ENCODE measurements at regions not wholly inside any gene's neighbourhood (a gene's known extent, or its start where the extent isn't known, plus 50 kb on each side); places are given as distances from the start of the nearest gene placed in this dataset.
A peak's percentile ranks its signal among the peaks of the same experiment; 100 is the strongest.

DNA sequence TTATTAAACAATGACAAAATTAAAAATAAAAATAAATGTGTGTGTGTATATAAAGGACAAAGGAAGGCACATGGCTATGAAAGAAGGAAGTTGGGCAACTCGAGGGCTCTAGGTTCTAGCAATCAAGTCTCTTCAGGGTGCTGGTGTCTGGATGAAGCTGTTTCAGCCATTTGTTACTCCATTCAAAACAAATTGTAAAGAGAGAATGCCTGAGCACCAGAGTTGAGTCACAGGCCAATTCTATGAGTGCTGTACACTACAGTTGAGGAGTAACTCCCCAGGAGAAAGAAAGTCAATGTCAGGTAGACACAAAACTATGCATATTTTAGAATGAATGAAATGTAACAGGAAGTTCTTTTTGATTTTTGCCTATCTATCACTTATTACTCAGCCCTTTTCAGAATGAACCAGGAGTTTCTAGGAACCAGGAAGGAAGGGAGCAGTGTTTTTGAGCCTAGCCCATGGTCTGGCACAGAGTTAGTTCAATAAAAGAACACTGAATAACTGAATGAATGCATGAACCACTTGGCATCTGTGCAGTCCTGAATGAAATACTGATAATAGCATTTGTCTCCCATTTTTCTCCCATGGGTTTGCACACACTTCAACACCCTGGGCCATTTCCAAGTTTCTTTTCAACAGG, 151.7 kb upstream of the CPEB2 start:
- peaks cover 12% of the 10 kb centered on the region for H3K4me1 ChIP-seq (ENCODE audit: control insufficient read depth, insufficient read depth, low read length)
- no peak overlapping the region for H3K9ac ChIP-seq (ENCODE audit: low read length)
- no peaks in the 10 kb centered on the region for H3K9me3 ChIP-seq (ENCODE audit: control insufficient read depth, low read length)
- DNase-seq (ENCODE audit: low read depth), result no peak
- H3K27me3 ChIP-seq (replicated peaks; ENCODE audit: control insufficient read depth, insufficient read depth, low read length), result no peaks in the 10 kb centered on the region
- H3K36me3 ChIP-seq (ENCODE audit: control insufficient read depth, insufficient read depth, low read length, severe bottlenecking), result no peaks in the 10 kb centered on the region
- no peak overlapping the region for H3K4me3 ChIP-seq (ENCODE audit: low read length)

DNA sequence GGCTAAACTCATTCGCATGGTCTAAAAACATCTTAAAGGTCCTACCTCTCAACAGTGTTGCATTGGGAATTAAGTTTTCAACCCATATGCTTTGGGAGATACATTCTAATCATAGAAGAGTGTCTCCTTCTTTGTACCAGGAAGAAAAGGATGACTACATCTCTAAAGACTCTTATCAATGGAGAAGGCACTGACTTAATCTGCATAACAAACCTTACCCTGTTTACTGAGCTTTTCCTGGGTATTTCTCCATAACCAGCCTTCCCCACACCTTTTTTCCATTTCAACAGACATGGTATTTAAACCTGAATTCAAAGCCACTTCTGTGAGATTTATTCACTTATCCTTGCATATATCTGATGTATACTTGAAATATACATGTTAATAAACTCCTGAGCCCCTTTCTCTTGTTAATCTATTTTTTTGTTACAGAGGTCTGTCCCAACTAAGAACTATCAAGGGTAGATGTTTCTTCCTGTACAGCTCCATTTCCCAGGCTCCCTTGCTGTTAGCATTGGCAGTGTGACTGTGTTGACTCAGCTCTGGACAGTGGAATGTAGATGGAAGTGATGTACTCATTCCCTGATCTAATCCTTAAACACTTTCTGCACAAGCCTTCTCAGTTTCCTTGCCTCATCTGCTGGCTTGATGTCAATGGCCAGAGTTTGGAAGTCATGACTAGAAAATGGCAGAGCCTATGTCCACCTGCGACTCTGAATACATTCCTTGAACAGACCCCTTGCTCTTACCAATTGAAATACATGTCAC, 148.9 kb upstream of the CPEB2 start:
- H3K4me3 ChIP-seq (ENCODE audit: low read length), result no peak overlapping the region
- H3K4me1 ChIP-seq (ENCODE audit: control insufficient read depth, insufficient read depth, low read length), result peaks cover 33% of the 10 kb centered on the region
- no peaks in the 10 kb centered on the region for H3K27me3 ChIP-seq (replicated peaks; ENCODE audit: control insufficient read depth, insufficient read depth, low read length)
- no peak overlapping the region for H3K9ac ChIP-seq (ENCODE audit: low read length)
- peak; percentile 82 for DNase-seq (ENCODE audit: low read depth)
- no peaks in the 10 kb centered on the region for H3K36me3 ChIP-seq (ENCODE audit: control insufficient read depth, insufficient read depth, low read length, severe bottlenecking)
- H3K9me3 ChIP-seq (ENCODE audit: control insufficient read depth, low read length), result no peaks in the 10 kb centered on the region

GRCh38 chr4:14855719-14856061, 146.6 kb upstream of the CPEB2 start:
- Histone ChIP-seq H3K4me1 (ENCODE audit: control insufficient read depth, insufficient read depth, low read length) (peaks cover 35% of the 10 kb centered on the region), H3K9ac (ENCODE audit: low read length) (no peak overlapping the region), H3K27me3 (replicated peaks; ENCODE audit: control insufficient read depth, insufficient read depth, low read length) (no peaks in the 10 kb centered on the region), H3K9me3 (ENCODE audit: control insufficient read depth, low read length) (no peaks in the 10 kb centered on the region), H3K4me3 (ENCODE audit: low read length) (peak overlapping the region; percentile 4), H3K36me3 (ENCODE audit: control insufficient read depth, insufficient read depth, low read length, severe bottlenecking) (no peaks in the 10 kb centered on the region)
- DNase-seq (ENCODE audit: low read depth), result no peak

DNA sequence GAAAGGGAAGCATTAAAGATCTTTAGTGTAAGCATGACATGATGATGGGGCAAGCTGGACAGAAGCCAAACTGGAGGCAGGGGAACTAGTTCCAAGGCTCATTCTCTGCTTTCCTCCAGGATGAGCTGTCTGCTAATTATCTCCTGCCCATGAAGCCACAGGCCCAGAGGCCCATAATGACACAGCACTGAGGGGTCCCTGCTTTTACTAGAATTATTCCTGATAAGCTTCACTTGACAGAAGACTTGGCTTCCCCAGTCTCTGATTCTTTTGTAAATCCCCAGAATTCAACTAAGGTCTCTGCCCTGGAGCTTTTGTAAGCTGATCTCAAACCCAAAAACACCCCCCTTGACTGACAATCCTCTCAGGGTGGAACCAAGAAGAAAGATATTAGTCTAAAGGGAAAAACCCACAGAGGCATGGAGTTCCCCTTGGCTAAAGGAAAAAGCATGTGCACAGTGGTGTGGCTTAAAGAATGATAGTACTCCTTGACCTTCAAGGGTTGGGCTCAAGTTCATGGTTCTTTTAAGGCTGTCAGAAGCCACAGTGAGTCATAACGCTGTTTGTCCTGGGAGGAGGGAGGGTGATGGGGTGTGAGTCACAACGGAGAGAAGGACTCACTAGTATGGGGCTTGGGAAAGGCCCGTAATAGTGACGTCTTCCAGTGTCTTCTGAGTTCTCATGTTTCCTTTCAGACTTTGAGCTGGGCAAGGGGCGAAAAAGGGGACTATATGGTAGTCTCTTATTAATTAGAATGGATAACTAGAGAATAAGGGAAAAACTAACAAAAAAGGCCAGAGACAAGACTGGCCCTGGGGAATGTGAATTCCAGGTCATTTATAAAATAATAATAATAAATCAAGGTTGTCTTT, 146.0 kb upstream of the CPEB2 start:
- Histone ChIP-seq H3K9me3 (ENCODE audit: control insufficient read depth, low read length) (no peaks in the 10 kb centered on the region), H3K4me3 (ENCODE audit: low read length) (peak overlapping the region; percentile 4), H3K4me1 (ENCODE audit: control insufficient read depth, insufficient read depth, low read length) (peaks cover 35% of the 10 kb centered on the region), H3K36me3 (ENCODE audit: control insufficient read depth, insufficient read depth, low read length, severe bottlenecking) (no peaks in the 10 kb centered on the region), H3K9ac (ENCODE audit: low read length) (no peak overlapping the region), H3K27me3 (replicated peaks; ENCODE audit: control insufficient read depth, insufficient read depth, low read length) (no peaks in the 10 kb centered on the region)
- peak; percentile 96 for DNase-seq (ENCODE audit: low read depth)

- peak overlapping the region; percentile 4 for H3K4me3 ChIP-seq (ENCODE audit: low read length)
- no peaks in the 10 kb centered on the region for H3K27me3 ChIP-seq (replicated peaks; ENCODE audit: control insufficient read depth, insufficient read depth, low read length)
- no peak overlapping the region for H3K9ac ChIP-seq (ENCODE audit: low read length)
- no peaks in the 10 kb centered on the region for H3K36me3 ChIP-seq (ENCODE audit: control insufficient read depth, insufficient read depth, low read length, severe bottlenecking)
- H3K9me3 ChIP-seq (ENCODE audit: control insufficient read depth, low read length), result no peaks in the 10 kb centered on the region
- peaks cover 35% of the 10 kb centered on the region for H3K4me1 ChIP-seq (ENCODE audit: control insufficient read depth, insufficient read depth, low read length)
- DNase-seq (ENCODE audit: low read depth), result no peak
Observed at GRCh38 chr4:14856934-14857235, 145.4 kb upstream of the CPEB2 start.

- Histone ChIP-seq H3K4me3 (ENCODE audit: low read length) (no peak overlapping the region), H3K9ac (ENCODE audit: low read length) (no peak overlapping the region), H3K36me3 (ENCODE audit: control insufficient read depth, insufficient read depth, low read length, severe bottlenecking) (no peaks in the 10 kb centered on the region), H3K9me3 (ENCODE audit: control insufficient read depth, low read length) (no peaks in the 10 kb centered on the region), H3K27me3 (replicated peaks; ENCODE audit: control insufficient read depth, insufficient read depth, low read length) (no peaks in the 10 kb centered on the region), H3K4me1 (ENCODE audit: control insufficient read depth, insufficient read depth, low read length) (peaks cover 35% of the 10 kb centered on the region)
- DNase-seq (ENCODE audit: low read depth), result no peak
Observed at GRCh38 chr4:14857475-14857874, 144.8 kb upstream of the CPEB2 start.

DNA sequence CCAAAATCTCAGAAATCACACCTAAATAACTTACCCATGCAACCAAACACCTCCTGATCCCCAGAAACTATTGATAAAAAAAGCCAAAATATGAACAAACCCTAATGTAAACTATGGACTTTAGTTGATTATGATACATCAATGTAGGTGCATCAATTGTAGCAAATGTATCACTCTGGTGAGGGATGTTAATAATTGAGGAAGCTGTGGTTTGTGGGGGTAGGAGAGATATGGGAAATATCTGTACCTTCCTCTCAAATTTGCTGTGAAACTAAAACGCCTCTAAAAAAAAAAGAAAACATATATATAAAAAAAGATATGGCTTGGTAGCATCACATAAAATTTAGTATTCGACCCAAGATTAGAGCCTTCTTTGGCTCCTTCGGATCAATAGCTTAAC, 144.3 kb upstream of the CPEB2 start:
- no peak overlapping the region for H3K4me3 ChIP-seq (ENCODE audit: low read length)
- H3K36me3 ChIP-seq (ENCODE audit: control insufficient read depth, insufficient read depth, low read length, severe bottlenecking), result no peaks in the 10 kb centered on the region
- peaks cover 36% of the 10 kb centered on the region for H3K4me1 ChIP-seq (ENCODE audit: control insufficient read depth, insufficient read depth, low read length)
- no peaks in the 10 kb centered on the region for H3K27me3 ChIP-seq (replicated peaks; ENCODE audit: control insufficient read depth, insufficient read depth, low read length)
- no peak for DNase-seq (ENCODE audit: low read depth)
- H3K9me3 ChIP-seq (ENCODE audit: control insufficient read depth, low read length), result no peaks in the 10 kb centered on the region
- no peak overlapping the region for H3K9ac ChIP-seq (ENCODE audit: low read length)

- H3K9ac ChIP-seq (ENCODE audit: low read length), result peak overlapping the region; percentile 35
- peaks cover 27% of the 10 kb centered on the region for H3K4me1 ChIP-seq (ENCODE audit: control insufficient read depth, insufficient read depth, low read length)
- no peaks in the 10 kb centered on the region for H3K9me3 ChIP-seq (ENCODE audit: control insufficient read depth, low read length)
- H3K36me3 ChIP-seq (ENCODE audit: control insufficient read depth, insufficient read depth, low read length, severe bottlenecking), result no peaks in the 10 kb centered on the region
- H3K4me3 ChIP-seq (ENCODE audit: low read length), result peak overlapping the region; percentile 66
- no peaks in the 10 kb centered on the region for H3K27me3 ChIP-seq (replicated peaks; ENCODE audit: control insufficient read depth, insufficient read depth, low read length)
- DNase-seq (ENCODE audit: low read depth), result no peak
Observed at GRCh38 chr4:14862891-14863290, 139.4 kb upstream of the CPEB2 start.

DNA sequence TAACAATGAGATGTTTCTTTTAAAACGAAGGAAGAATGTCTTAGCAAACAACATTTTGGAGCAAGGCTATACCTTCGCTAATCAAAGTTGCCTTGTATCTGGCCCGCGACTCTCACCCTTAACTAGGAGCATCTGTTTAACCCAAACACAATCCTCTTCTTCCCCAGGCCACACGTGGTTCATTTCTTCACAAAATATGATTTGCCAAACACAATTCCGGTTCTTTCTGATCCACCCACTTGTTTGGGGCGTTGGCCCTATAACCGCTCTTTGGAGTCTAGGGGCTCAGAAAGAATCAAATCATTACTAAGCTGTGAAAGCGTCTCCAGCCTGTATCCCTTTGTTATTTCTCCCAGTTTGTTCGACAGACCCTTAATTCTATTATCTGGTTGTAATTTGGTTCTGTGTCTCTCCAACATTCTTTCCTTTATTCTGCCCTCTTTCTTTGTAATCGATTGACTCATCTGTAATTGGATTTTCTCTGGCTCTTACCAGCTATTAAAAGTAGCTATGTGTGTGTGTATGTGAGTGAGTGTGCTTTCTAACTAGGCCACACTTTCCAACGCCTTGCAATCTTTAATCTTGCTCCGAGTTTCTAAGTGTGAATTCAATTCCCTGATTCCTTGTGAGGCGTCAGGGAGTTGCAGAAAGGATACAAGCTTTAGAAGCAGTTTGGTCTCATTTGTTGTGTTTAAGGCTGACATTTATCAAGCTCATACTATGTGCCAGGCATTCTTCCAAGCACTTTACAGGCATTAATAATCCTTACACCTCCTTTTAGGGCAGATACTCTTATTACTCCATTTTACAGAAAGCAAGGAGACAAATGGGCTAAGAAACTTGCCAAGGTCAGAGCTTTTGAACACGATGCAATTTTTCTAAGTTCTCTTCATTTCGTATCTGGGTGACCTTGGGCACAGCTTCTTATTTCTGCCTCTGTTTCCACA, 138.6 kb upstream of the CPEB2 start:
- peak overlapping the region; percentile 11 for H3K9ac ChIP-seq (ENCODE audit: low read length)
- H3K4me1 ChIP-seq (ENCODE audit: control insufficient read depth, insufficient read depth, low read length), result peaks cover 29% of the 10 kb centered on the region
- no peaks in the 10 kb centered on the region for H3K27me3 ChIP-seq (replicated peaks; ENCODE audit: control insufficient read depth, insufficient read depth, low read length)
- H3K9me3 ChIP-seq (ENCODE audit: control insufficient read depth, low read length), result no peaks in the 10 kb centered on the region
- no peak for DNase-seq (ENCODE audit: low read depth)
- peak overlapping the region; percentile 66 for H3K4me3 ChIP-seq (ENCODE audit: low read length)
- no peaks in the 10 kb centered on the region for H3K36me3 ChIP-seq (ENCODE audit: control insufficient read depth, insufficient read depth, low read length, severe bottlenecking)

GRCh38 chr4:14864365-14865030, 137.8 kb upstream of the CPEB2 start:
- DNase-seq (ENCODE audit: low read depth), result no peak
- Histone ChIP-seq H3K4me1 (ENCODE audit: control insufficient read depth, insufficient read depth, low read length) (peaks cover 37% of the 10 kb centered on the region), H3K9ac (ENCODE audit: low read length) (no peak overlapping the region), H3K9me3 (ENCODE audit: control insufficient read depth, low read length) (no peaks in the 10 kb centered on the region), H3K27me3 (replicated peaks; ENCODE audit: control insufficient read depth, insufficient read depth, low read length) (no peaks in the 10 kb centered on the region), H3K4me3 (ENCODE audit: low read length) (no peak overlapping the region), H3K36me3 (ENCODE audit: control insufficient read depth, insufficient read depth, low read length, severe bottlenecking) (no peaks in the 10 kb centered on the region)
